CD4-positive, alpha-beta T cell treated with Interleukin-15 for 1 hour (primary cell): ENCODE measurements at regions not wholly inside any gene's neighbourhood (a gene's known extent, or its start where the extent isn't known, plus 50 kb on each side); places are given as distances from the start of the nearest gene placed in this dataset.
"Not testable (repeated sequence)": the region's sequence is repeated elsewhere in the genome, so short reads cannot be mapped to it uniquely, and the experiment has no call there.

Experiments
- DNase-seq: peaks from one replicate; pipeline ENCODE4 v3.0.0-alpha.2; 2020

- no peak for DNase-seq
Measured at GRCh38 chr17:77087650-77088454, 52.9 kb upstream of the SEC14L1 start.

DNA sequence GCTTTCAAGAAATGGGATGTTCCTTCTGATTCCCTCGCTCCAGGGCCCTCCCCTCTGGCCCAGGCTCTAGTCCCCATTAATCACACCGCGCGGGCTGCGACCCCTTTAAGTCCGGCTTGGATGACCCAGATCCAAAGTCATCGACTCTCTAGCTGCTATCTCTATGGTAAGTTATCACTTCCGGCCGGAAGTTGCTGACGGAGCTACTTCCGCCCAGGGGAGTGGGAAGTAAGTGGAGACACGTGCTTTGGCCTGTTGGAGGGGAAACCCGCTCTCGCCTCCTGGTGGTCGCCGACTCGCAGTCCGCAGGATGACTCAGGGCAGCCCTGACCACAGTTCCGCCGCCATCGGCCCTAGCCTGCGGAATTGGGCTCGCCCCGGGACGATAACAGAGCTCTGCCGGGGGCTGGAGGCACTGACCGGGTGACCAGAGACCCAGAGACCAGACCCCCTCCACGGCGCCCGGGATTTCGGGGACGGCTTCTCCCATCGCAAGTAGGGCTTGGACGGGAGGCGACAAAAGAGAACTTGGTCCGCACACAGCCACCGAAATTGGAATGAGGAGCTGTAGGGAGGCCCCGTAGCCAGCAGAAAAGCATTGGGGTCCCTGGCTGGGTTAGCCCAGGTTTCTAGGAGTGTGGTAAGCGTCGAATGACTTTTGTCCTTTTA, 52.2 kb upstream of the SEC14L1 start:
- DNase-seq = peak; percentile 93

- DNase-seq = no peak
Measured at GRCh38 chr17:77089124-77089490, 51.7 kb upstream of the SEC14L1 start.

GRCh38 chr17:77089949-77090348, 50.8 kb upstream of the SEC14L1 start:
- DNase-seq = not testable (repeated sequence)

DNA sequence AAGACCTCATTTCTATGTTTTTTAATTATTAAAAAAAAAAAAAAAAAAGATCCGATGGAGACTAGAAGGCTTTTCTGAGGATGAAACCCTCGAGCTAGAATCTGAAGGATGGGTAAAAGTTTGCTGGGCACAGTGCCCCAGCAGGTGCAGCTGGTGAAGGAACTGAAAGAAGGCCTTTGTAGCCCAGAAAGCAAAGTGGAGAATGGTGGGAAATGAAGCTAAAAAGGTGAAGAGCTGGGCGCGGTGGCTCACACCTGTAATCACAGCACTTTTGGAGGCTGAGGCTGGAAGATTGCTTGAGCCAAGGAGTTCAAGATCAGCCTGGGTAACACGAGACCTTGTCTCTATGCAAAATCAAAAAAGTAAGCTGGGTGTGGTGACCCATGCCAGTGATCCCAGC, 50.3 kb upstream of the SEC14L1 start:
- DNase-seq = no peak
